Astrocyte (in vitro differentiated cells and primary cell): ENCODE measurements at regions not wholly inside any gene's neighbourhood (a gene's known extent, or its start where the extent isn't known, plus 50 kb on each side); places are given as distances from the start of the nearest gene placed in this dataset.

Source experiments
- EZH2 ChIP-seq: IDR thresholded peaks from 2 replicates; pipeline ENCODE4 v1.6.1; 2012; ENCODE audit warnings: mild to moderate bottlenecking, low read length, inconsistent platforms; ENCODE audit not compliant: insufficient read depth
- TF ChIP-seq, protein P1 (sequence below): IDR thresholded peaks from 2 replicates; pipeline ENCODE4 v1.5.1; 2011; ENCODE audit warnings: low read depth, mild to moderate bottlenecking, inconsistent platforms, low read length, moderate library complexity; ENCODE audit not compliant: insufficient read depth

DNA sequence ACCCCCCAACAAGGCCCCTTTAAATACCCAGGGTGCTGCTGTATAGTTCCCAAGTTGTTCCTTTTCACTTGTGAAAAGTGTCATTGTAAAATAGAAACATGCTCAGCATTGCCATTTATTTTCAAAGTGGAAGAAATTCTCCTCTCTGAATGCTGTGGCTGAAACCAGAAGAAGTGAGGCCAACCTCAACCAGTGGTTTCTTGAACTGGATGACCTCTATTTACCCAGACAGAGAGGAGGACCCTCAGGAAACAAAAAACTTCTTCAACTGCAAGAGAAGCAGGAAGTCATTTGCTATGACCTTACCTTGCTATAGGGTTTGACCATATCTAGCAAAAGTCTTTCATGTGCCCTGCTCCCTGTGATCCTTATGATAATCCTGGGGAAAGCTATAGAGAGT is 209.7 kb upstream of the RARB start:
- TF ChIP-seq, protein P1, sequence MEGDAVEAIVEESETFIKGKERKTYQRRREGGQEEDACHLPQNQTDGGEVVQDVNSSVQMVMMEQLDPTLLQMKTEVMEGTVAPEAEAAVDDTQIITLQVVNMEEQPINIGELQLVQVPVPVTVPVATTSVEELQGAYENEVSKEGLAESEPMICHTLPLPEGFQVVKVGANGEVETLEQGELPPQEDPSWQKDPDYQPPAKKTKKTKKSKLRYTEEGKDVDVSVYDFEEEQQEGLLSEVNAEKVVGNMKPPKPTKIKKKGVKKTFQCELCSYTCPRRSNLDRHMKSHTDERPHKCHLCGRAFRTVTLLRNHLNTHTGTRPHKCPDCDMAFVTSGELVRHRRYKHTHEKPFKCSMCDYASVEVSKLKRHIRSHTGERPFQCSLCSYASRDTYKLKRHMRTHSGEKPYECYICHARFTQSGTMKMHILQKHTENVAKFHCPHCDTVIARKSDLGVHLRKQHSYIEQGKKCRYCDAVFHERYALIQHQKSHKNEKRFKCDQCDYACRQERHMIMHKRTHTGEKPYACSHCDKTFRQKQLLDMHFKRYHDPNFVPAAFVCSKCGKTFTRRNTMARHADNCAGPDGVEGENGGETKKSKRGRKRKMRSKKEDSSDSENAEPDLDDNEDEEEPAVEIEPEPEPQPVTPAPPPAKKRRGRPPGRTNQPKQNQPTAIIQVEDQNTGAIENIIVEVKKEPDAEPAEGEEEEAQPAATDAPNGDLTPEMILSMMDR, result no peak
- TF ChIP-seq EZH2, result no peak
